PC-9 (cell line): ENCODE measurements at regions not wholly inside any gene's neighbourhood (a gene's known extent, or its start where the extent isn't known, plus 50 kb on each side); places are given as distances from the start of the nearest gene placed in this dataset.

Experiments
- BruUV-seq: library from RNA; stranded (reverse); fragments of 400-500 nt; replicated peaks from 2 replicates; lab custom pipeline; 2021; lab: Mats Ljungman, UMichigan
- CTCF ChIA-PET: fragments of 300-600 bp; sonication (Branson Sonifier 250); formaldehyde crosslinking; loops from one replicate; lab custom pipeline; 2022; ENCODE audit warnings: antibody characterized with exemption; lab: Charles Lee
- POLR2A ChIA-PET: fragments of 300-600 bp; sonication (Branson Sonifier 250); formaldehyde crosslinking; loops from one replicate; lab custom pipeline; 2022; ENCODE audit warnings: antibody characterized with exemption; ENCODE audit not compliant: unreplicated experiment; lab: Charles Lee
- DNase-seq, 2 experiments: peaks; one replicate each; pipeline versions ENCODE4 v3.0.0 to v3.0.0-alpha.2; 2015 to 2022; ENCODE audit warnings: mixed read lengths in 1 of 2
- H2AFZ ChIP-seq: fragments of 200-600 bp; sonication (generic); 2 replicates; pipeline ENCODE4 v1.8.1; 2017; ENCODE audit warnings: antibody characterized with exemption
- H3F3A ChIP-seq: fragments of 200-600 bp; sonication (generic); 2 replicates; pipeline ENCODE4 v1.8.1; 2017; ENCODE audit warnings: antibody characterized with exemption, mild to moderate bottlenecking, low read depth; ENCODE audit not compliant: insufficient read depth
- H3K27ac ChIP-seq: fragments of 200-600 bp; sonication (generic); 2 replicates; pipeline ENCODE4 v1.6.1; 2016; ENCODE audit warnings: mixed run types
- H3K27me3 ChIP-seq: fragments of 200-600 bp; sonication (generic); 2 replicates; pipeline ENCODE4 v1.6.1; 2016; ENCODE audit warnings: low read depth, mixed run types; ENCODE audit not compliant: insufficient read depth
- H3K36me3 ChIP-seq: fragments of 200-600 bp; sonication (generic); 2 replicates; pipeline ENCODE4 v1.6.1; 2016; ENCODE audit warnings: low read depth, mixed run types
- H3K4me1 ChIP-seq: fragments of 200-600 bp; sonication (generic); replicated peaks from 2 replicates; pipeline ENCODE4 v1.6.1; 2016; ENCODE audit warnings: mixed run types; ENCODE audit not compliant: insufficient read depth
- H3K4me2 ChIP-seq: fragments of 200-600 bp; sonication (generic); 2 replicates; pipeline ENCODE4 v1.6.1; 2017; ENCODE audit warnings: mixed run types
- H3K4me3 ChIP-seq: fragments of 200-600 bp; sonication (generic); 2 replicates; pipeline ENCODE4 v1.6.1; 2016; ENCODE audit warnings: mixed run types
- H3K79me2 ChIP-seq: fragments of 200-600 bp; sonication (generic); 2 replicates; pipeline ENCODE4 v1.6.1; 2017; ENCODE audit warnings: low read depth, mixed run types
- H3K9me2 ChIP-seq: fragments of 200-600 bp; sonication (generic); 2 replicates; pipeline ENCODE4 v1.8.1; 2017; ENCODE audit warnings: mild to moderate bottlenecking; ENCODE audit not compliant: insufficient read depth
- H3K9me3 ChIP-seq: fragments of 200-600 bp; sonication (generic); 2 replicates; pipeline ENCODE4 v1.8.1; 2016; ENCODE audit warnings: low read depth; ENCODE audit not compliant: insufficient read depth
- H4K20me1 ChIP-seq: fragments of 200-600 bp; sonication (generic); 2 replicates; pipeline ENCODE4 v1.8.1; 2017; ENCODE audit not compliant: insufficient read depth
- CTCF ChIP-seq: fragments of 200-600 bp; sonication (generic); conservative IDR thresholded peaks from 2 replicates; pipeline ENCODE4 v1.6.1; 2017; ENCODE audit warnings: mixed run types, antibody characterized with exemption, mild to moderate bottlenecking, moderate library complexity
- EZH2 ChIP-seq: fragments of 200-600 bp; sonication (generic); IDR thresholded peaks from 2 replicates; pipeline ENCODE4 v1.8.0; 2017; ENCODE audit warnings: antibody characterized with exemption, low read depth
- intact Hi-C: fragments of 100-400 bp; cut with micrococcal nuclease; formaldehyde crosslinking; loops from one replicate; pipeline ENCODE4 v1.10.0; 2022; ENCODE audit not compliant: unreplicated experiment

- TF ChIP-seq CTCF (no peak), EZH2 (no peak)
- Histone ChIP-seq H3K79me2 (no peaks in the 10 kb centered on the region), H3K4me1 (no peaks in the 10 kb centered on the region), H3F3A (no peaks in the 10 kb centered on the region), H3K4me3 (no peak overlapping the region), H3K36me3 (no peaks in the 10 kb centered on the region), H2AFZ (no peak overlapping the region), H3K27me3 (peaks cover 73% of the 10 kb centered on the region), H3K27ac (no peak overlapping the region), H4K20me1 (no peaks in the 10 kb centered on the region), H3K9me2 (no peaks in the 10 kb centered on the region), H3K9me3 (no peaks in the 10 kb centered on the region), H3K4me2 (no peak overlapping the region)
- DNase-seq: no peak
- CTCF ChIA-PET: no interaction called here
- no TSS peak for BruUV-seq
- POLR2A ChIA-PET: no interaction called here
- intact Hi-C loops: no loop called here
Observed at GRCh38 chr20:60331688-60332300, 373.6 kb downstream of the CDH26 start.

DNA sequence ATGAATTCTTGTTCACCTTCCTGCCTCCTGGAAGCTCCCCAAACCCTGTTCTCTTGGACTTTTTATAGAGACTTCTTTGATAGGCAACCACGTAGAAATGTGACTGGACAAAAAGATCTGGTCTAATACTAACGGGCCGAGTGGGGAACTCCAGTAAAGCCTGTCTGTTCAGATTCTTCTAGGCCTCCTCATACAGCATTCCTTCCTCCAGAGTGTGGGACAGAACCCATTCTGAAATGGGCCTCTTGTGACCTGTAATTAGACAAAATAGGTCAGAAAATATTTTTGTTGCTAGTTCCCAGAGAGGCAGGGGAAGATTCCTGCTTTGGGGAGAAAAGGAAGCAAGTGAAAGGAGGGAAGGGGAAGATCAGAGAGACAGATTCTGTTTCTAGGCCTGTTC lies 374.3 kb downstream of the CDH26 start:
- Histone ChIP-seq H3K9me2 (no peaks in the 10 kb centered on the region), H3K27me3 (peaks cover 77% of the 10 kb centered on the region), H3K27ac (no peak overlapping the region), H3K9me3 (no peaks in the 10 kb centered on the region), H3K4me2 (no peak overlapping the region), H3K36me3 (no peaks in the 10 kb centered on the region), H4K20me1 (no peaks in the 10 kb centered on the region), H3K4me1 (no peaks in the 10 kb centered on the region), H3F3A (no peaks in the 10 kb centered on the region), H3K4me3 (no peak overlapping the region), H2AFZ (no peak overlapping the region), H3K79me2 (no peaks in the 10 kb centered on the region)
- intact Hi-C loops: no loop called here
- BruUV-seq: no TSS peak
- ChIA-PET CTCF (no interaction called here), POLR2A (no interaction called here)
- TF ChIP-seq CTCF (no peak), EZH2 (no peak)
- DNase-seq: no peak

DNA sequence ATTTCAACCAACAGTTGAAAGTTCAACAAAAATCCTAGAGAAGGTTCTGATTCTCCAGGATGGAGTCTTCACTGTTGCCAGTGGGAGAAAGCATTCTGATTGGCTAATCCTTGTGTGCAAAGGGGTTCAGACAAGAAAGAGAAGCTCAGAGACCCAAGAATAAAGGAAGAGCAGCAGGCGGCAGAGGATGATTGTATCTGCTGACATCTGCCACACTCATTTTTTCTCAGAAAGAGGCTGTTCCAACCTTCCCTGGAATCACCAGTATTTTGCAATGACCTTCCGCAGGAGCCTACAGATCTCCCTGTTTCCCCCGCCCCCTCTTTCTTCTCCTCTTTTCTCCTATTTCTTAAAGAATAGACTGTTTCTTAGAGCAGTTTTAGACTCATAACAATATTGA lies 376.7 kb downstream of the CDH26 start:
- no peak overlapping the region for H3K4me2 ChIP-seq
- no peak overlapping the region for H2AFZ ChIP-seq
- intact Hi-C loops: no loop called here
- H3K9me2 ChIP-seq: no peaks in the 10 kb centered on the region
- H3K27ac ChIP-seq: no peak overlapping the region
- no peaks in the 10 kb centered on the region for H3K4me1 ChIP-seq
- ChIA-PET POLR2A (no interaction called here), CTCF (no interaction called here)
- no peaks in the 10 kb centered on the region for H3K79me2 ChIP-seq
- no peak for DNase-seq
- H3K27me3 ChIP-seq: peaks cover 96% of the 10 kb centered on the region
- TF ChIP-seq EZH2: no peak
- no peaks in the 10 kb centered on the region for H3F3A ChIP-seq
- no peaks in the 10 kb centered on the region for H4K20me1 ChIP-seq
- BruUV-seq: no TSS peak
- no peaks in the 10 kb centered on the region for H3K36me3 ChIP-seq
- no peaks in the 10 kb centered on the region for H3K9me3 ChIP-seq
- H3K4me3 ChIP-seq: no peak overlapping the region

DNA sequence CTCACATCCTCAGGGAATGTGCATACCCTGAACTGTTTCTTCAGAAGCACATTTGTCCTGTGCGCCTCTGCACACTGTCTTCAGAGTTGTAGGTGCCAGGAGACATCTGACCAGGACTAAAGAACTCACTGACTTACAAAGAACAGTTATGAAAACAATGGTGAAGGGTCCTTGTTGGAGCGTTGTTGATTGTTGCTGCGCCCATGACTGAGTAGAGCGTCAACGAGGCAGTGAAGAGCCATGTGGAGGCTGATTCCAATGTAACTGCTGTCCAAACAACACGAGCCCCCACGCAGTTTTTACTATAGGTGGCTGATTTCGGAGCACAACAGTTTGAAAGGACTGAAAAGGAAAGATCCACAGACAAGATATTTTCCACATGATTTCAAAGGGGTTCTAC lies 380.3 kb downstream of the CDH26 start:
- ChIA-PET CTCF (no interaction called here), POLR2A (no interaction called here)
- Histone ChIP-seq H3K27ac (no peak overlapping the region), H3K9me2 (no peaks in the 10 kb centered on the region), H3K4me2 (no peak overlapping the region), H4K20me1 (no peaks in the 10 kb centered on the region), H3K9me3 (no peaks in the 10 kb centered on the region), H3K36me3 (no peaks in the 10 kb centered on the region), H3K79me2 (no peaks in the 10 kb centered on the region), H2AFZ (no peak overlapping the region), H3K4me3 (no peak overlapping the region), H3K4me1 (no peaks in the 10 kb centered on the region), H3K27me3 (peaks cover 84% of the 10 kb centered on the region), H3F3A (no peaks in the 10 kb centered on the region)
- intact Hi-C loops: no loop called here
- no TSS peak for BruUV-seq
- TF ChIP-seq EZH2 (no peak), CTCF (no peak)
- no peak for DNase-seq
